ENCODE measurements at regions not wholly inside any gene's neighbourhood (a gene's known extent, or its start where the extent isn't known, plus 50 kb on each side); places are given as distances from the start of the nearest gene placed in this dataset.

DNA sequence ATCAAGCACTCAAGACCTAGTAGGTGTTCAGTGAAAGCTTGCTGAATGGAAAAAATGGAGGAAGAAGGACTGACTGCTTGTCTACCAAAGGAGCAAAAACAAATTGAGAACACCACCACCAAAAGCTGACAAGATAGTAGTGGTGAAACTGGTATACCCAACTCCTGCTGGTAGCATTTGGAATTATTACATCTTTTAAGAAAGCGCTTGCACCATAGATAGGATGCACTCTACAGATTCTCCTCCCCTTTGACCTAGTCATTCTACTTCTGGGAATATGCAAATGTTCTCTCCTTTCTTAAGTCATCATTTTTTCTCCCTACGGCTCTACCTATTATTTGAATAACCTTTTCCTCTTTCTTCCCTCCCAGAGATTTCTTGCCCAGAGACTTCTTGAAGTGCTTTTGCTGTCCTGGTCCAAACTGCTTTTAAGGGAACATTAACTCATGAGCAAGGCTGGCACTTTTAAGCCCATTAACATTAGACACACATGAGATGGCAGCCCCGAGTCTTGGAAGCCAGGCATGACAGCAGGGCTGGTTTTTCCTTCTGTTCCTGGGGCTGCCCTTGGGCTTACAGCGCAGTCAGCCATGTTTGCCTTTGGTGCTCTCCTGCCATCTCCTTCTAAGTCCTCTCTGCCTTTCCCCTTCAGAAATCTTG, 75.0 kb upstream of the TLE3 start:
- no peaks in the 10 kb centered on the region for H3K4me1 Mint-ChIP-seq
- DNase-seq (ENCODE audit: low spot score in 2 of 2), result no peak
- ATAC-seq (ENCODE audit: low read depth), result no peak
- no peaks in the 10 kb centered on the region for H3K36me3 Mint-ChIP-seq
- no peak overlapping the region for H3K4me3 Mint-ChIP-seq
- H3K9me3 Mint-ChIP-seq, result no peaks in the 10 kb centered on the region
- peaks cover 1% of the 10 kb centered on the region for H3K27me3 Mint-ChIP-seq
- H3K27ac Mint-ChIP-seq, result no peak overlapping the region

DNA sequence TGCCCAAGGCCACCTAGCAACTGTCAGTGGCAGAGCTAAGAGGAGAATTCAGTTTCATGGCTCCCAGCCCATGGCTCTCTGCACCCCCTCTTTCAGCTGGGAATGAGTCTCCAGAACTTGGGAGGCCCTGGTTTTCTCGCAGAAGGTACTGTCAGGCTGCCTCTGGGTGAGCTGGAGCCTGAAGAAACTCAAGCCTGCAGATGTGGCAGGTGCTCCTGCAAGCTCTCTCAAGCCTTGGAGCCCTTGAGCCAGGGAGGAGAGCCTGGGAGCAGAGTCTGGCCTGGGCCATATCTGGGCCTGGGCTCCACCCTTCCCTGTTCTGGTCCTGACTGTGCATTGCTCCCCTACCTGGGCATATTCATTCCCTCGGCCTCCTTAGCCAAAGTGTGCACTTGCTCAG, 74.4 kb upstream of the TLE3 start:
- ATAC-seq (ENCODE audit: low read depth) (no peak), DNase-seq (ENCODE audit: low spot score in 2 of 2) (no peak)
- Mint-ChIP-seq H3K9me3 (no peaks in the 10 kb centered on the region), H3K4me1 (no peaks in the 10 kb centered on the region), H3K36me3 (no peaks in the 10 kb centered on the region), H3K27me3 (peaks cover 1% of the 10 kb centered on the region), H3K27ac (no peak overlapping the region), H3K4me3 (no peak overlapping the region)

DNA sequence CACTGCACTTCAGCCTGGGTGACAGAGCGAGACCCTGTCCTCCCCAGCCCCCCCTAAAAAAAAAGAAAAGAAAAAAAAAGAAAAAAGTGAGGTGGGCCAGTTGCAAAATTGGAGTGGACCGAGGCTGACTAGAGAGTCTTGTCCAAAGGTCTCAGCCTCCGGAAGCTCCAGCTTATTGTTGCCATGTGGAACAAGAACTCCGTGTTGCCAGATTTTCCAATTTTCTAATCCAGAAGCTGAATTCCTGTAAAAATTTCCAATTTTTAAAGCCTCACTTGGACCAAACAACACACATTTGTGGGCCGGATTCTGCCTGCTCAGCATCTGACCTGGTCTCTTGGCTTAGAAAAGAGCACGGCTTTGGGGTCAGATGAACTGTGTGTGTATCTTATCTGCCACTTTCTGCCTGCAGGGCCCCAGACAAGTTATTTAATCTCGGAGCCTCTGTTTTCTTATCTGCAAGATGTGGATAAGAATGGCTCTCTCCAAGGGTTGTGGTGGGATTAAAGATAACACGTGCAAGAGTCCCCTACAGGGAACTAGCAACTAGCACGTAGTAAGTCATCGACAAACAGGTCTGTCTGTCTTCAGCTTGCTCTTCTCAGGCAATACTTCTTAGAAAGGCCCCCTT, 73.7 kb upstream of the TLE3 start:
- Mint-ChIP-seq H3K4me1 (no peaks in the 10 kb centered on the region), H3K9me3 (no peaks in the 10 kb centered on the region), H3K27me3 (peaks cover 1% of the 10 kb centered on the region), H3K36me3 (no peaks in the 10 kb centered on the region), H3K4me3 (no peak overlapping the region), H3K27ac (no peak overlapping the region)
- ATAC-seq (ENCODE audit: low read depth), result no peak
- DNase-seq (ENCODE audit: low spot score in 2 of 2), result no peak

DNA sequence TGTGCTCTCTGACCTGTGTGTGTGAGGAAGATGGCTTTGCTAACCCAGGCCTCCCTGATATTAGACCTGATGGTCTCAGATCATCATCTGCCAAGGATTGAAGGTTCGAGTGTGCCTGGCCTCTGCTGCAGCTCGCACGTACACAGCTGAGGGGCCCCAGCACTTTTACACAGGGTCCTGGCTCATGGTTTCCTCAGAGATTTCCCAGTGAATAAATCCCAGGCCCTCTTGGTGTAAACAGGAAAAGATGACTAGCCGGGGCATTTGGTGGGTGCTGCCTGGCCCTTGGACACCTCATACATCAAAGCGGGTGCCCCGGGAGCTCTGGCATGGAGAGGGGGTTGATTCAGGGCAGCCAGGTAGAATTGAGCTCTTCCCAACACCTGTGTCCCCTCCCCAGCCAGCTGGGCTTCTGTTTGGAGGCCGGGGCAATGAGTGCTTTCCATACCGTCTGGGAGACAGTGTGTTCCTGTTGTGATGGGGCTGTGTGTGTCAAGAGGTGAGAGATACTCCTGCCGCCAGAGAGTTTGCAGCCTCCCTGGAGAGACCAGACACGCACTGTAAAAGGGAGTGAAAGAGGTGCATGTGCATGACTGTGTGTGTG, 72.5 kb upstream of the TLE3 start:
- no peaks in the 10 kb centered on the region for H3K4me1 Mint-ChIP-seq
- DNase-seq (ENCODE audit: low spot score in 2 of 2) (no peak), ATAC-seq (ENCODE audit: low read depth) (no peak)
- H3K36me3 Mint-ChIP-seq, result no peaks in the 10 kb centered on the region
- no peak overlapping the region for H3K4me3 Mint-ChIP-seq
- peaks cover 1% of the 10 kb centered on the region for H3K27me3 Mint-ChIP-seq
- no peak overlapping the region for H3K27ac Mint-ChIP-seq
- no peaks in the 10 kb centered on the region for H3K9me3 Mint-ChIP-seq

DNA sequence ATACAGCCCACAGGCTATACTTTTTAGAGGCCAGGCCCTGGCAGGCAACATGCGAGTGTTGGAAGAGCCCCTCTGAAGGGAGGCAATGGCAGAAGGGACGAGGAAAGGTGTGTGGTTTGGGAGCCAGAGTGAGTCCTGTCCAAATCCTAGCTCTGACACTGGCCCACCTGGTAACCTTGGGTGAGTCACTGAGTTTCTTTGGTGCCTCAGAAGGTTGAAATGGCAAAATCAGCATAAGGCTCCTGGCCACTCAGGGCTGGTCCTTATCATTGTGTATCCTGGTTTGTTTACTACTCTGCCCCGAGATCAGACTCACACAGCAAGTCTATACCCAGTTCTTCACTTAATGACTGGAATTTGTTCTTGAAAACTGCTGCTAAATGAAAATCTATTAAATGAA, 71.4 kb upstream of the TLE3 start:
- Mint-ChIP-seq H3K4me1 (no peaks in the 10 kb centered on the region), H3K9me3 (no peaks in the 10 kb centered on the region), H3K36me3 (no peaks in the 10 kb centered on the region), H3K4me3 (no peak overlapping the region), H3K27ac (no peak overlapping the region), H3K27me3 (peaks cover 1% of the 10 kb centered on the region)
- no peak for DNase-seq (ENCODE audit: low spot score in 2 of 2)
- no peak for ATAC-seq (ENCODE audit: low read depth)

DNA sequence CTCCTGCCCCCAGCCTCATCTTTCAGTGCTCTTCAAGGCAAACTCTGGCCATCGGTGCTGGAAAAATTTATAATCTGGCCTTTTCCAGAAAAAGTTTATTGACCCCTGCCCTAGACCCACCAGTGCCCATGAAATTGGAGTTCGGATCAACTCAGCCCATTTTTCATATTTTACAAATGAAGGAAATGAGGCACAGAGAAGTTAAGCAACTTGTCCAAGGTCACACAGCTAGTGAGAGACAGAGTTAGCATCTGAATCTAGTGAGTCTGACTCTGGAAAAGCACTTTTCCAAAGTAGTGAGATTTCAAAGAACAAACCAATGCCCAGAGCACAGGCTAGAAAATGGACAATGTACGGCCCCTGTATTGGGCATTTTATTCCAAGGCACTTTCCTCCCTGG, 69.4 kb upstream of the TLE3 start:
- H3K27ac Mint-ChIP-seq, result no peak overlapping the region
- no peak for DNase-seq (ENCODE audit: low spot score in 2 of 2)
- ATAC-seq (ENCODE audit: low read depth), result no peak
- H3K4me3 Mint-ChIP-seq, result no peak overlapping the region
- H3K4me1 Mint-ChIP-seq, result no peaks in the 10 kb centered on the region
- no peaks in the 10 kb centered on the region for H3K36me3 Mint-ChIP-seq
- H3K9me3 Mint-ChIP-seq, result no peaks in the 10 kb centered on the region
- peaks cover 1% of the 10 kb centered on the region for H3K27me3 Mint-ChIP-seq

DNA sequence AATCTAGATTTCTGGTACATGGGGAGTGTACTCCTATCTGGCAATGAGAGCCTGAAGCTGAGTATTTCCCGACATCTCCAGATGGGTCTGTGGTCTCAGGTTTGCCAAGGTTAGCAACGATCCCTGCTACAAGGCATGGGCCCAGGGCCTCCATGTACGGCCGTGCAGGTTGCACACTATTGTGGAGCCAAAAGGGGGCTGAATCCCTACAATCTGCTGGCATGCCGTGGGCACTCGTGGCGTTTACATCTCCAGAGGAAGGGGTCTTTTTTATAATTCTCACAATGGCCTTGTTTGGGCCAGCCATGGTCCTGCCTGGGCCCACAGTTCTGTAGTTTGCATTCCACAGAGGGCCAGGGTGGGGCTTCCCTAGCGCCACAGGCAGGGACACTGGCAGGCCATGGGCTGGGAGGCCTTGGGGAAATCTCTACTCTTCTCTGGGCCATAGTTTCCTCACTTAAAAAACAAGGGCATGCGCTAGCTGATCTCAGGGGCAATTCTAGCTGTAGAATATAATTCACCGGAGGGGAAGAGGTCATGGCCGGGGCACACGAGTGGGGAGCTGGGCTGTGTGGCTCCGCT, 68.9 kb upstream of the TLE3 start:
- ATAC-seq (ENCODE audit: low read depth) (no peak), DNase-seq (ENCODE audit: low spot score in 2 of 2) (no peak)
- Mint-ChIP-seq H3K4me1 (peaks cover 3% of the 10 kb centered on the region), H3K36me3 (no peaks in the 10 kb centered on the region), H3K9me3 (no peaks in the 10 kb centered on the region), H3K27me3 (peaks cover 3% of the 10 kb centered on the region), H3K4me3 (no peak overlapping the region), H3K27ac (no peak overlapping the region)

DNA sequence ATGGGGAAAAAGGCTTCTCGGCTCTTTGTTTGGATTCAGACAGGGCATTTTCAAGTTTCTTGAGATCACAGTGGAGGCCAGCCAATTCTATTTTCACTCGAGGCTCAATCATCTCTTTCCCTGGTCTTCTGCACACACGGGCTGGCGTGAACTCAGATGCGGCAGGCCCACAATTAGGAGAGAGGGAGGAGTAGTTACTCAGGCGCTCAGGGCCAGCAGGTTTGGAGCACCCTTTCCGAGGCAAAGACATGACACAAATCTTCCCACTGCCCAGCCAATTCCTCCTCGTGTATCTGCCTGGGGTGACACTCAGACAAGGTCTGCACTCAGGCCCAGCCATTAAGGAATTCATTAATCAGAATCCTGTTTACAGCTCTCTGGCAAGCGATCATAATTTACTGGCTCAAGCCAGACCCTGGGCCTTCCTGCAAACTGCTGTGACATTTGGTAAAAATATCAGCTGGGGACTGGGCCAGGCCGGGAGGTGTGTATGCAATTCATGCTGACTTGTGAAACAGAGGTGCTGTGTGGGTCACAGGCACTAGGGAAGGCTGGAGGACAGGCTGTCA, 68.1 kb upstream of the TLE3 start:
- Mint-ChIP-seq H3K4me3 (no peak overlapping the region), H3K4me1 (peaks cover 3% of the 10 kb centered on the region), H3K36me3 (no peaks in the 10 kb centered on the region), H3K27me3 (peaks cover 3% of the 10 kb centered on the region), H3K27ac (no peak overlapping the region), H3K9me3 (no peaks in the 10 kb centered on the region)
- DNase-seq (ENCODE audit: low spot score in 2 of 2) (no peak), ATAC-seq (ENCODE audit: low read depth) (no peak)

DNA sequence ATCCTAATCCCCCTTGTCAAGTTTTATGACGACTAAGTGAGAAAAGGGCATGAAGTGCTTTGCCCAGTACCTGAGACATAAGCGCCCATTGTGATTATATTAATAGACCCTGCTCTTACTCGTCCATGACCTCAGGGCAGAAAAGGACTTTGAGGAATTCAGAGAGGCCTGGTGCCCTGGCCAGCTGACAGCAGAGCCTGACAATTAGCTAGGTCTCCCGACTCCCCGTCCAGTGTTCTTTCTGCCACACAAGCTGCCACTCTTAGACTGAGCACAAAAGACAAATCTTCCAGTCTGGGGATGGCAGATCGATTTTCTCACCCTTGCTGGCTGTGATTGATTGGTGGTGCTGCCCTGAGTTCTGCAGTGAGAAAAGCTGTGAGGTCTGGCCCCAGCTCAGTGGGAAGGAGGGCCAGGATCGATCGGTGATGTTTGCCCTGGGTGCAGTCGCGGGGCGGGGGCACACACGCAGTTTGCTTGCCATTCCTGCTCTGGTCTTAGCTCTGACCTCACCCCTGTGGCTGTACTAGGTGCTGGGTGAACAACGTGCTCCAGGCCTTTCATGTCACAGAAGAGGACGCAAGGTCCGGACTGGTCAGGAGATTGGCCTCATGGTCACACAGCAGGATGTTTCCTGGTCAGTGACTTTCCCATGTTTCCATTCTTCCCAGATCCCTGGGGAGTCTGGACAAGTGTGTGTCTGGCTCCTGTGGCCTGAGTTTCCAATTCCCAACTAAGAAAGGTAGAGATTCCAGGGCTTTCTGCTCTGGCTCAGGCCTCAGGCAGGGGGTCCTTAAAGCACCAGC, 67.4 kb upstream of the TLE3 start:
- DNase-seq (ENCODE audit: low spot score in 2 of 2) (no peak), ATAC-seq (ENCODE audit: low read depth) (no peak)
- H3K27ac Mint-ChIP-seq, result no peak overlapping the region
- H3K27me3 Mint-ChIP-seq, result peaks cover 2% of the 10 kb centered on the region
- peaks cover 3% of the 10 kb centered on the region for H3K4me1 Mint-ChIP-seq
- H3K36me3 Mint-ChIP-seq, result no peaks in the 10 kb centered on the region
- H3K4me3 Mint-ChIP-seq, result no peak overlapping the region
- no peaks in the 10 kb centered on the region for H3K9me3 Mint-ChIP-seq

DNA sequence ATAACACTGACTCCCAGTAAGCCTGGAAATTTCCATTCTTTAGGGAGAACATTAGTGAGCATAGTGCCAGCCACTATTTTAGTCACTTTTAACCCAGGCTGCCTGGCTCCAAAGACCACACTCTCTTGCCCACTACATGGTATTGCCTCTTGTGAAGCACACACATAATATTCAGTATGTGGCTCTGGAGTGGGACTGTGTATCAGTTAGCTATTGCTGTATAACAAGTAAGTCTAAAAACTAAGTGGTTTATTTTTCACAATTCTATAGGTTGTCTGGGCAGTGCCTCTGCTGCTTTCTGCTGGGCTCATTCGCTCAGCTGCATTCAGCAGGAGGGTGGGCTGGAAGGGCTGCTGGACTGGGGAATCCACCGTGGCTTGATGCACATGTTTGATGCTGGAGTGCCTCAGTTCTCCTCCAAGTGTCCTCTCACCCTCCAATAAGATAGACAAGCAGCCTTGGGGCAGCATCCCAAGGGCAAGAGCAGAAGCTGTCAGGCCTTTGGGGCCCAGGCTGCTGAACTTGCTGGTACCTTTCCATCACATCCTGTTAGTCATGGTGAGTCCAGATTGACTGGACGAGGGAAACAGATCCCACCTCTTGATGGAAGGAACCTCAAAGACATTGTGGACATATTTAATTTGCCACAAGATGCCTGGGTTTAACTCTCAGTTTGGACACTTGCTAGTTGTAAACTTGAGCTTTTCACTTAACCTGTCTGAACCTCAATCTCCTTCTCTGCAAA, 66.6 kb upstream of the TLE3 start:
- Mint-ChIP-seq H3K4me3 (no peak overlapping the region), H3K27ac (no peak overlapping the region), H3K9me3 (no peaks in the 10 kb centered on the region), H3K4me1 (peaks cover 6% of the 10 kb centered on the region), H3K36me3 (no peaks in the 10 kb centered on the region), H3K27me3 (peaks cover 3% of the 10 kb centered on the region)
- DNase-seq (ENCODE audit: low spot score in 2 of 2) (no peak), ATAC-seq (ENCODE audit: low read depth) (no peak)

DNA sequence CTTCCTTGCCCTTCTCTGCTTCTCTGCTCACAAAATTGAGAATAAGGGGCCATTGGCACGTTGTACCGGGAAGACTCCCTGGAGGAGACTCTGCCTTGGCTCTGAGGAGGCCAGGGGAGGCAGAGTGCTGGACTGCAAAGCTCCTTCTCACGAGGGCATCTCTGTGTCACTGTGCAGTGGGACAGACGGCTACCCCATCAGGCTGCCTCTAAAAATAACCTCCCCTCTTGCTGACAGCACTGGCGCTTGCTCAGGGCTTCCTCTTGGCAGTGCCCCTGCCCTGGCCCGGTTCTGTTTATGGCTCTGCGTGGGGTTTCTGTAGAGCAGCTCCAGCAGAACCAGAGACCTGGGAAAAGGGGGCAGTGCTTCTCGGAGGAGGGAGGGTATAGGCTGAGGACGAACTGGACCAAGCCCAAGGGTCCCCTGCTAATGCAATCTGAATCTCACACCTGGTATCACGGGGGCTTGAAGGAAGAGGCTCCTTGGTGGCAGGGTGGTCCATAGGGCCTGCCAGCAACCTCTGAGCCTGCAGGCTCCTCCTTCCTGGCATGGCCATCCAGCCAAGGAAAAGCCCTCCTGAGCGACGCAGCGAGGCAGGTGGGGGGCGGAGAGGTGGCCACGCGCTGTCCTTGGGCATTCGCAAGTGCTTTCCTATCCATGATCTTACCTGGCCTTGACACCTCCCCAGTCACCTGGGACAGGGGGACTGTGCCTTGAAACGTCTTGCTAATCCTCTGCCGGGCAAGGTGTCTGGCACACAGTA, 63.3 kb upstream of the TLE3 start:
- ATAC-seq (ENCODE audit: low read depth), result no peak
- no peak for DNase-seq (ENCODE audit: low spot score in 2 of 2)
- H3K27ac Mint-ChIP-seq, result no peak overlapping the region
- no peaks in the 10 kb centered on the region for H3K9me3 Mint-ChIP-seq
- H3K4me3 Mint-ChIP-seq, result no peak overlapping the region
- H3K4me1 Mint-ChIP-seq, result peaks cover 6% of the 10 kb centered on the region
- peaks cover 10% of the 10 kb centered on the region for H3K27me3 Mint-ChIP-seq
- no peaks in the 10 kb centered on the region for H3K36me3 Mint-ChIP-seq

DNA sequence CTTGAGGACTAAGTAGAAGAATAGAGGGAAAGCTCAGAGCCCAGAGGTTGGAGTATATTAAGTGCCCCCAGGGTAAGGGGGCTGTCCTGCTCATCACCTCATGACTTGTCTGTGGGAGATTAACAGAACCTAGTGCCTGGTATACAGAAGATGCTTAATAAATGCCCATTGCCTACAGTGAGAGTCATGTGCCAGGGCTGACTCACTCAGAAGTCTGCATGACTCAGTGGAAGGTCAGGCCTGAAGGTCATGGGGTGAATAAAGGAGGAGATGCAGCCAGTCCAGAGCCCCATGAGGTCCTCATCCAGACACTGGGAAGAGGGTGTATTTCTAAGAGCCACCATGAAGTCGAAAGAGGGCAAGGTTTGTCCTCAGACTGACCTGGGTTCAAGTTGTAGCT, 62.5 kb upstream of the TLE3 start:
- DNase-seq (ENCODE audit: low spot score in 2 of 2), result no peak
- Mint-ChIP-seq H3K4me3 (no peak overlapping the region), H3K27ac (no peak overlapping the region), H3K4me1 (peaks cover 6% of the 10 kb centered on the region), H3K36me3 (no peaks in the 10 kb centered on the region), H3K9me3 (no peaks in the 10 kb centered on the region), H3K27me3 (peaks cover 10% of the 10 kb centered on the region)
- ATAC-seq (ENCODE audit: low read depth), result no peak

DNA sequence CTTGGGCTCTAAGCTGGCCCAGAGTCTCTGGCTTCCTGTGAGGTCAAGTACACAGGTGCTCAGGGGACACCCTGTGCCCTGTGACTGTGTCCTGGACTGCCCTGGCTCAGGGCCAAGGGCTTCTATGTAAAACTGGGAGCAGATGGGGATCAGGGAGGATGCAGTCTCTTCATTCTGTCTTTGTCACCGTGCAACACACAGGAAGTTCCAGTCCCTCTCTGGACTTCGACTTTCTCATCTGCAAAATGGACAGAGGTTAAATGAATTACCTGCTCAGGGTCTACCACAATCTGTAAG, 61.9 kb upstream of the TLE3 start:
- H3K36me3 Mint-ChIP-seq, result no peaks in the 10 kb centered on the region
- H3K4me1 Mint-ChIP-seq, result peaks cover 6% of the 10 kb centered on the region
- ATAC-seq (ENCODE audit: low read depth) (no peak), DNase-seq (ENCODE audit: low spot score in 2 of 2) (no peak)
- H3K4me3 Mint-ChIP-seq, result no peak overlapping the region
- H3K27me3 Mint-ChIP-seq, result peaks cover 13% of the 10 kb centered on the region
- H3K27ac Mint-ChIP-seq, result no peak overlapping the region
- H3K9me3 Mint-ChIP-seq, result no peaks in the 10 kb centered on the region
